ENCODE measurements at regions not wholly inside any gene's neighbourhood (a gene's known extent, or its start where the extent isn't known, plus 50 kb on each side); places are given as distances from the start of the nearest gene placed in this dataset.

GRCh38 chr21:14838400-14838799, 226.4 kb downstream of the NRIP1 start:
- Histone ChIP-seq H3K79me2 (ENCODE audit: low read depth) (no peaks in the 10 kb centered on the region), H3K27ac (no peak overlapping the region), H3K9ac (no peak overlapping the region), H3K27me3 (no peaks in the 10 kb centered on the region), H3K4me2 (peak overlapping the region; percentile 17), H4K20me1 (ENCODE audit: low read depth) (no peaks in the 10 kb centered on the region), H2AFZ (replicated peaks) (peak overlapping the region; percentile 55), H3K36me3 (no peaks in the 10 kb centered on the region), H3K4me1 (peaks cover 10% of the 10 kb centered on the region), H3K9me3 (ENCODE audit: low read depth) (no peaks in the 10 kb centered on the region), H3F3A (ENCODE audit: low read depth) (no peaks in the 10 kb centered on the region), H3K4me3 (no peak overlapping the region)
- peaks cover 8% of the 10 kb centered on the region for H3K9me3 Mint-ChIP-seq
- no peak overlapping the region for H3K4me3 Mint-ChIP-seq
- no peaks in the 10 kb centered on the region for H3K36me3 Mint-ChIP-seq
- H3K27me3 Mint-ChIP-seq (ENCODE audit: insufficient read depth, low read depth) = no peaks in the 10 kb centered on the region
- peak; percentile 2 for DNase-seq (ENCODE audit: low spot score)
- no peak overlapping the region for H3K27ac Mint-ChIP-seq
- TF ChIP-seq EZH2 (IDR thresholded peaks at IDR 0.05) (no peak), EZH2phosphoT487 (IDR thresholded peaks at IDR 0.05) (no peak), CTCF (IDR thresholded peaks at IDR 0.05) (no peak)
- H3K4me1 Mint-ChIP-seq = peaks cover 8% of the 10 kb centered on the region

GRCh38 chr21:14836950-14837349, 227.8 kb downstream of the NRIP1 start:
- Histone ChIP-seq H3K4me1 (peaks cover 10% of the 10 kb centered on the region), H3K9me3 (ENCODE audit: low read depth) (no peaks in the 10 kb centered on the region), H3K27ac (no peak overlapping the region), H3K4me2 (no peak overlapping the region), H3K36me3 (no peaks in the 10 kb centered on the region), H3K27me3 (no peaks in the 10 kb centered on the region), H3K79me2 (ENCODE audit: low read depth) (no peaks in the 10 kb centered on the region), H3K9ac (no peak overlapping the region), H3K4me3 (no peak overlapping the region), H4K20me1 (ENCODE audit: low read depth) (no peaks in the 10 kb centered on the region), H2AFZ (replicated peaks) (no peak overlapping the region), H3F3A (ENCODE audit: low read depth) (no peaks in the 10 kb centered on the region)
- no peaks in the 10 kb centered on the region for H3K9me3 Mint-ChIP-seq
- no peak for TF ChIP-seq EZH2 (IDR thresholded peaks at IDR 0.05)
- no peak for TF ChIP-seq CTCF (IDR thresholded peaks at IDR 0.05)
- no peak for TF ChIP-seq EZH2phosphoT487 (IDR thresholded peaks at IDR 0.05)
- H3K27me3 Mint-ChIP-seq (ENCODE audit: insufficient read depth, low read depth) = no peaks in the 10 kb centered on the region
- H3K4me3 Mint-ChIP-seq = no peak overlapping the region
- DNase-seq (ENCODE audit: low spot score) = no peak
- peaks cover 8% of the 10 kb centered on the region for H3K4me1 Mint-ChIP-seq
- no peaks in the 10 kb centered on the region for H3K36me3 Mint-ChIP-seq
- H3K27ac Mint-ChIP-seq = no peak overlapping the region

- H3K79me2 ChIP-seq (ENCODE audit: low read depth) = no peaks in the 10 kb centered on the region
- no peak overlapping the region for H3K9ac ChIP-seq
- no peaks in the 10 kb centered on the region for H3K27me3 ChIP-seq
- no peaks in the 10 kb centered on the region for H3K4me1 Mint-ChIP-seq
- no peak for TF ChIP-seq EZH2 (IDR thresholded peaks at IDR 0.05)
- no peak for TF ChIP-seq EZH2phosphoT487 (IDR thresholded peaks at IDR 0.05)
- no peak for TF ChIP-seq CTCF (IDR thresholded peaks at IDR 0.05)
- H3K4me3 ChIP-seq = no peak overlapping the region
- no peaks in the 10 kb centered on the region for H4K20me1 ChIP-seq (ENCODE audit: low read depth)
- no peak overlapping the region for H3K4me2 ChIP-seq
- no peak overlapping the region for H3K27ac Mint-ChIP-seq
- peaks cover 7% of the 10 kb centered on the region for H3K4me1 ChIP-seq
- no peaks in the 10 kb centered on the region for H3F3A ChIP-seq (ENCODE audit: low read depth)
- H3K9me3 ChIP-seq (ENCODE audit: low read depth) = no peaks in the 10 kb centered on the region
- H3K36me3 ChIP-seq = no peaks in the 10 kb centered on the region
- no peaks in the 10 kb centered on the region for H3K36me3 Mint-ChIP-seq
- no peak overlapping the region for H3K27ac ChIP-seq
- no peak for DNase-seq (ENCODE audit: low spot score)
- no peaks in the 10 kb centered on the region for H3K9me3 Mint-ChIP-seq
- no peak overlapping the region for H3K4me3 Mint-ChIP-seq
- no peak overlapping the region for H2AFZ ChIP-seq (replicated peaks)
- no peaks in the 10 kb centered on the region for H3K27me3 Mint-ChIP-seq (ENCODE audit: insufficient read depth, low read depth)
These were observed 231.0 kb downstream of the NRIP1 start for GRCh38 chr21:14833666-14834351.
